ENCODE measurements at regions not wholly inside any gene's neighbourhood (a gene's known extent, or its start where the extent isn't known, plus 50 kb on each side); places are given as distances from the start of the nearest gene placed in this dataset.
"Not testable (repeated sequence)": the region's sequence is repeated elsewhere in the genome, so short reads cannot be mapped to it uniquely, and the experiment has no call there.

- no peak for DNase-seq
- WGBS (ENCODE audit: insufficient coverage, low lambda C conversion rate), result no CpG with 5 or more reads among the region's 3 CpGs
- Histone ChIP-seq H3K27me3 (ENCODE audit: control insufficient read depth, insufficient read depth, low read length) (peaks cover 5% of the 10 kb centered on the region), H3K27ac (ENCODE audit: low read length) (no peak overlapping the region), H3K9me3 (ENCODE audit: control insufficient read depth, low read depth, low read length) (no peaks in the 10 kb centered on the region), H3K36me3 (ENCODE audit: control insufficient read depth, insufficient read depth, low read length) (no peaks in the 10 kb centered on the region), H3K4me1 (ENCODE audit: control insufficient read depth, insufficient read depth, low read length) (no peaks in the 10 kb centered on the region), H3K4me3 (ENCODE audit: low read length) (no peak overlapping the region)
These were observed 633.7 kb downstream of the MECOM start for GRCh38 chr3:169029674-169030285.

- no peak for DNase-seq
- Histone ChIP-seq H3K27ac (ENCODE audit: low read length) (no peak overlapping the region), H3K36me3 (ENCODE audit: control insufficient read depth, insufficient read depth, low read length) (no peaks in the 10 kb centered on the region), H3K9me3 (ENCODE audit: control insufficient read depth, low read depth, low read length) (no peaks in the 10 kb centered on the region), H3K4me1 (ENCODE audit: control insufficient read depth, insufficient read depth, low read length) (no peaks in the 10 kb centered on the region), H3K27me3 (ENCODE audit: control insufficient read depth, insufficient read depth, low read length) (peaks cover 2% of the 10 kb centered on the region), H3K4me3 (ENCODE audit: low read length) (no peak overlapping the region)
- 100% methylated on average over 1 of the region's 5 CpGs for whole genome bisulfite sequencing (ENCODE audit: insufficient coverage, low lambda C conversion rate)
These were observed 634.8 kb downstream of the MECOM start for GRCh38 chr3:169028716-169029115.

GRCh38 chr3:169026543-169027182 is 636.8 kb downstream of the MECOM start:
- H3K27ac ChIP-seq (ENCODE audit: low read length), result no peak overlapping the region
- H3K27me3 ChIP-seq (ENCODE audit: control insufficient read depth, insufficient read depth, low read length), result peaks cover 2% of the 10 kb centered on the region
- H3K4me3 ChIP-seq (ENCODE audit: low read length), result no peak overlapping the region
- WGBS (ENCODE audit: insufficient coverage, low lambda C conversion rate), result 82% methylated on average over 2 of the region's 5 CpGs
- peak; percentile 7 to 28 for DNase-seq
- H3K4me1 ChIP-seq (ENCODE audit: control insufficient read depth, insufficient read depth, low read length), result no peaks in the 10 kb centered on the region
- H3K36me3 ChIP-seq (ENCODE audit: control insufficient read depth, insufficient read depth, low read length), result no peaks in the 10 kb centered on the region
- H3K9me3 ChIP-seq (ENCODE audit: control insufficient read depth, low read depth, low read length), result no peaks in the 10 kb centered on the region

- Histone ChIP-seq H3K27me3 (ENCODE audit: control insufficient read depth, insufficient read depth, low read length) (no peaks in the 10 kb centered on the region), H3K9me3 (ENCODE audit: control insufficient read depth, low read depth, low read length) (no peaks in the 10 kb centered on the region), H3K36me3 (ENCODE audit: control insufficient read depth, insufficient read depth, low read length) (no peaks in the 10 kb centered on the region), H3K27ac (ENCODE audit: low read length) (no peak overlapping the region), H3K4me1 (ENCODE audit: control insufficient read depth, insufficient read depth, low read length) (no peaks in the 10 kb centered on the region), H3K4me3 (ENCODE audit: low read length) (no peak overlapping the region)
- no peak for DNase-seq
- WGBS (ENCODE audit: insufficient coverage, low lambda C conversion rate), result no CpG with 5 or more reads among the region's 1 CpG
These were observed 641.1 kb downstream of the MECOM start for GRCh38 chr3:169022457-169022856.

GRCh38 chr3:169020371-169020770 is 643.1 kb downstream of the MECOM start:
- Histone ChIP-seq H3K4me3 (ENCODE audit: low read length) (no peak overlapping the region), H3K36me3 (ENCODE audit: control insufficient read depth, insufficient read depth, low read length) (no peaks in the 10 kb centered on the region), H3K27ac (ENCODE audit: low read length) (no peak overlapping the region), H3K27me3 (ENCODE audit: control insufficient read depth, insufficient read depth, low read length) (no peaks in the 10 kb centered on the region), H3K4me1 (ENCODE audit: control insufficient read depth, insufficient read depth, low read length) (no peaks in the 10 kb centered on the region), H3K9me3 (ENCODE audit: control insufficient read depth, low read depth, low read length) (no peaks in the 10 kb centered on the region)
- no peak for DNase-seq
- no CpG with 5 or more reads among the region's 1 CpG for WGBS (ENCODE audit: insufficient coverage, low lambda C conversion rate)

- Histone ChIP-seq H3K36me3 (ENCODE audit: control insufficient read depth, insufficient read depth, low read length) (no peaks in the 10 kb centered on the region), H3K4me3 (ENCODE audit: low read length) (no peak overlapping the region), H3K4me1 (ENCODE audit: control insufficient read depth, insufficient read depth, low read length) (no peaks in the 10 kb centered on the region), H3K27me3 (ENCODE audit: control insufficient read depth, insufficient read depth, low read length) (no peaks in the 10 kb centered on the region), H3K27ac (ENCODE audit: low read length) (no peak overlapping the region), H3K9me3 (ENCODE audit: control insufficient read depth, low read depth, low read length) (no peaks in the 10 kb centered on the region)
- no peak for DNase-seq
These were observed 654.1 kb downstream of the MECOM start for GRCh38 chr3:169009453-169009852.

GRCh38 chr3:169008776-169009358 is 654.6 kb downstream of the MECOM start:
- Histone ChIP-seq H3K36me3 (ENCODE audit: control insufficient read depth, insufficient read depth, low read length) (no peaks in the 10 kb centered on the region), H3K27ac (ENCODE audit: low read length) (no peak overlapping the region), H3K4me3 (ENCODE audit: low read length) (no peak overlapping the region), H3K4me1 (ENCODE audit: control insufficient read depth, insufficient read depth, low read length) (no peaks in the 10 kb centered on the region), H3K9me3 (ENCODE audit: control insufficient read depth, low read depth, low read length) (no peaks in the 10 kb centered on the region), H3K27me3 (ENCODE audit: control insufficient read depth, insufficient read depth, low read length) (no peaks in the 10 kb centered on the region)
- WGBS (ENCODE audit: insufficient coverage, low lambda C conversion rate), result 80% methylated on average over 1 of the region's 2 CpGs
- no peak for DNase-seq

GRCh38 chr3:169007145-169007544 is 656.4 kb downstream of the MECOM start:
- H3K27ac ChIP-seq (ENCODE audit: low read length), result no peak overlapping the region
- no peak overlapping the region for H3K4me3 ChIP-seq (ENCODE audit: low read length)
- WGBS (ENCODE audit: insufficient coverage, low lambda C conversion rate), result 78% methylated on average over 2 of the region's 2 CpGs
- no peaks in the 10 kb centered on the region for H3K4me1 ChIP-seq (ENCODE audit: control insufficient read depth, insufficient read depth, low read length)
- H3K36me3 ChIP-seq (ENCODE audit: control insufficient read depth, insufficient read depth, low read length), result no peaks in the 10 kb centered on the region
- DNase-seq, result no peak
- no peaks in the 10 kb centered on the region for H3K27me3 ChIP-seq (ENCODE audit: control insufficient read depth, insufficient read depth, low read length)
- H3K9me3 ChIP-seq (ENCODE audit: control insufficient read depth, low read depth, low read length), result no peaks in the 10 kb centered on the region

- H3K36me3 ChIP-seq (ENCODE audit: control insufficient read depth, insufficient read depth, low read length); H3K27ac ChIP-seq (ENCODE audit: low read length); H3K4me1 ChIP-seq (ENCODE audit: control insufficient read depth, insufficient read depth, low read length); H3K4me3 ChIP-seq (ENCODE audit: low read length); H3K9me3 ChIP-seq (ENCODE audit: control insufficient read depth, low read depth, low read length); H3K27me3 ChIP-seq (ENCODE audit: control insufficient read depth, insufficient read depth, low read length); DNase-seq: not testable (repeated sequence)
- no CpG with 5 or more reads among the region's 5 CpGs for WGBS (ENCODE audit: insufficient coverage, low lambda C conversion rate)
These were observed 657.1 kb downstream of the MECOM start for GRCh38 chr3:169006398-169006797.

- no peak for DNase-seq
- H3K27ac ChIP-seq (ENCODE audit: low read length), result no peak overlapping the region
These were observed 660.8 kb downstream of the MECOM start for GRCh38 chr3:169002689-169003088.

GRCh38 chr3:168998792-168999191 is 664.7 kb downstream of the MECOM start:
- Histone ChIP-seq H3K36me3 (ENCODE audit: control insufficient read depth, insufficient read depth, low read length) (no peaks in the 10 kb centered on the region), H3K4me1 (ENCODE audit: control insufficient read depth, insufficient read depth, low read length) (no peaks in the 10 kb centered on the region), H3K27me3 (ENCODE audit: control insufficient read depth, insufficient read depth, low read length) (no peaks in the 10 kb centered on the region), H3K4me3 (ENCODE audit: low read length) (no peak overlapping the region), H3K27ac (ENCODE audit: low read length) (no peak overlapping the region), H3K9me3 (ENCODE audit: control insufficient read depth, low read depth, low read length) (no peaks in the 10 kb centered on the region)
- no peak for DNase-seq
- WGBS (ENCODE audit: insufficient coverage, low lambda C conversion rate), result 71% methylated on average over 1 of the region's 3 CpGs

More at GRCh38 chr3:169002689-169003088, 660.8 kb downstream of the MECOM start:
- H3K36me3 ChIP-seq (ENCODE audit: control insufficient read depth, insufficient read depth, low read length), result no peaks in the 10 kb centered on the region
- no peaks in the 10 kb centered on the region for H3K9me3 ChIP-seq (ENCODE audit: control insufficient read depth, low read depth, low read length)
- no peaks in the 10 kb centered on the region for H3K27me3 ChIP-seq (ENCODE audit: control insufficient read depth, insufficient read depth, low read length)
- H3K4me3 ChIP-seq (ENCODE audit: low read length), result no peak overlapping the region
- H3K4me1 ChIP-seq (ENCODE audit: control insufficient read depth, insufficient read depth, low read length), result no peaks in the 10 kb centered on the region

All from large intestine (tissue), 3 donors.